ENCODE measurements at regions not wholly inside any gene's neighbourhood (a gene's known extent, or its start where the extent isn't known, plus 50 kb on each side); places are given as distances from the start of the nearest gene placed in this dataset.

DNA sequence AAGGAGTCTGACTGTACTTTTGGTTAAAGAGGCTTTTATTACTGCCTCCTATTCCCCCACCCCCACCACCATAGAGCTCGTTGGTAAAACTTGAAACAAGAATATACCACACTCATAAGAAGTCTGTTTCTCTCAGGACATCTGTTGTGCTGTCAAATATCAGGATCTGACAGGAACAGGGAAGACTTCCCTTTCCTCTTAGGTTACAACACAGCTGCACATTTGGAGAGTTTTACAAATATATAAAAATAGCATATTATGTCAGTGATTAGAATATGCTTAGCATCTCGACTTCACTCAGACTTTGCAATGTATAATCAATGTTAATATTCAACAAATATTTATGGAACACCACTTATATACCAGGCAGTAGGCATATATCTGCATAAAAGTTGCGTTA lies 439.6 kb upstream of the REG3G start:
- H3K4me3 ChIP-seq (ENCODE audit: low read length) = no peak overlapping the region
- TF ChIP-seq, protein P1, sequence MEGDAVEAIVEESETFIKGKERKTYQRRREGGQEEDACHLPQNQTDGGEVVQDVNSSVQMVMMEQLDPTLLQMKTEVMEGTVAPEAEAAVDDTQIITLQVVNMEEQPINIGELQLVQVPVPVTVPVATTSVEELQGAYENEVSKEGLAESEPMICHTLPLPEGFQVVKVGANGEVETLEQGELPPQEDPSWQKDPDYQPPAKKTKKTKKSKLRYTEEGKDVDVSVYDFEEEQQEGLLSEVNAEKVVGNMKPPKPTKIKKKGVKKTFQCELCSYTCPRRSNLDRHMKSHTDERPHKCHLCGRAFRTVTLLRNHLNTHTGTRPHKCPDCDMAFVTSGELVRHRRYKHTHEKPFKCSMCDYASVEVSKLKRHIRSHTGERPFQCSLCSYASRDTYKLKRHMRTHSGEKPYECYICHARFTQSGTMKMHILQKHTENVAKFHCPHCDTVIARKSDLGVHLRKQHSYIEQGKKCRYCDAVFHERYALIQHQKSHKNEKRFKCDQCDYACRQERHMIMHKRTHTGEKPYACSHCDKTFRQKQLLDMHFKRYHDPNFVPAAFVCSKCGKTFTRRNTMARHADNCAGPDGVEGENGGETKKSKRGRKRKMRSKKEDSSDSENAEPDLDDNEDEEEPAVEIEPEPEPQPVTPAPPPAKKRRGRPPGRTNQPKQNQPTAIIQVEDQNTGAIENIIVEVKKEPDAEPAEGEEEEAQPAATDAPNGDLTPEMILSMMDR (conservative IDR thresholded peaks at IDR 0.05; ENCODE audit: low read depth, low read length) = no peak

DNA sequence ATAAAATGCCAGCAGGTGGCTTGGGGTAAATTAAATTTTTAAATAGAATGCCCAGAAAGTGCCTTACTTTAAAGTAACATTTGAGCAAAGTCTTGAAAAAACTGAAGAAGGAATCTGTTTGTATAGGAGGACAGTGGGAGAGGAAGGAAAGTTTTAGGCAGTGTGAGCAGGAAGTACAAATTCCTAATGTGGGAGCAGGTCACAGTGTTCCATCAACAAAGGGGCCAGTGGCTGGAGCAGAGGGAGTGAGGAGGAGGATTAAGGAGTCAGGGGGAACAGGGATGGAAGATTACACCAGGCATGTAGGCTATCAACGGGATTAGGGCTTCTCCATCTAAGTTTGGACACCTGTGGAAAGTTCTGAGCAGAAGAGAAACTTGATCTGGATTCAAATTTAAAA lies 439.2 kb upstream of the REG3G start:
- no peak for DNase-seq (ENCODE audit: low read depth)

More for the DNA sequence above, 439.6 kb upstream of the REG3G start:
- no peak for DNase-seq (ENCODE audit: low read depth)

DNA sequence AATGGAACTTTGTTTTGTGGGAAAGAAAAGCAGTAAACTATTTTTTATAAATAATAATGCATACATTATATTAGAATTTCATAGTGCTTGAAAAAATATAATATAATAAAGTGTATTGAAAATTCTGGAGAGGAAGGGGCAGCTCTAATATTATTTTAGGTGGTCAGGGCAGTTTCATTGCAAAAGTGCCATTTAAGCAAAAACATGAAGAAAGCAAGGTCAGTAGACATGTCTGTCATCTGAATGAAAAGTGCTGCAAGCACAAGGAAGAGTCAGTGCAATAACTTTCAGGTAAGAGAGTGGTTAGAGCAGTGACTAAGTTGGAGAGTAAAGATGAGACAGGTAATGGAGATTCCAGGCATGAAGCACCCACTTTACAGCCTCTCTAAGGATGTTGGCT lies 435.6 kb upstream of the REG3G start:
- TF ChIP-seq, protein P1 (conservative IDR thresholded peaks at IDR 0.05; ENCODE audit: low read depth, low read length) = no peak

More for the DNA sequence above, 439.2 kb upstream of the REG3G start:
- H3K4me3 ChIP-seq (ENCODE audit: low read length) = no peak overlapping the region
- TF ChIP-seq, protein P1 (conservative IDR thresholded peaks at IDR 0.05; ENCODE audit: low read depth, low read length) = no peak

DNA sequence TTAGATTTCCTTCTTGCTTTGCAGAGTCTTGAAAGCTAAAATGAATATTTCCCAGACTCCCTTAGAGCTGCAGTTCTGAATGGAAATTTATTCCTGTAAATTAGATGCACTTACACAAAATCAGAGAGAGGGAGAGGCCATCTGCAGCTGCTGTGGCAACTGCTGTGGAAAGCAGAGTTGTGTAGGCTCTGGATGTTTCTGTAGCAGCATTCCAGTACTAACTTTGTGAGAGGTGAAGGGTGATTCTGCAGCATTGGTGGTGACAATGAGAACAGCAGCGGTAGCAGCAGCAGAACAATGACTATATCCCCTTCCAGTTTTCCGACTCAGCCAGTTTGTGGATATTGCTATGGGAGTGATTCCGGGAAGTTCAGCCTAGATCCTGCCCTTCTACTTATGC lies 433.0 kb upstream of the REG3G start:
- DNase-seq (ENCODE audit: low read depth) = no peak
- no peak overlapping the region for H3K4me3 ChIP-seq (ENCODE audit: low read length)
- TF ChIP-seq, protein P1 (conservative IDR thresholded peaks at IDR 0.05; ENCODE audit: low read depth, low read length) = no peak

More for the DNA sequence above, 435.6 kb upstream of the REG3G start:
- DNase-seq (ENCODE audit: low read depth) = no peak
- H3K4me3 ChIP-seq (ENCODE audit: low read length) = no peak overlapping the region

DNA sequence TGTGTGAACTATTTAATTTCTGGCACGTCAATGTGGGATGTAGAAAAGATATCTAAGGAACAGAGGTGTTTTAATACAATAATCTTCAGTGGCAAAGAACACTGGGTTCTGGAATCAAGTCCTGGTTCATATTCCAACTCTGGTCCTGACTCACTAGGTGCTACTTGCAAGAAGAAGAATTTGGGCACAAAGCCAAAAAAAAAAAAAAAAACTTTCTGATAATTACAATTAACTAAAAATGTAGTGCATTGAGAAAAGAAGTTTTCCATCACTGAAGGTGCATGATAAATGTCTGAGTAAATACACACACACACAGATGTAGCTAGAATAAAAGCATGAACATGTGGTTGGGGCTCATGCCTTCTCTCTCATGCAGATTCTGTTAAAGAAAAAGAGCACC lies 424.4 kb upstream of the REG3G start:
- no peak overlapping the region for H3K4me3 ChIP-seq (ENCODE audit: low read length)
- DNase-seq (ENCODE audit: low read depth) = no peak
- TF ChIP-seq, protein P1 (conservative IDR thresholded peaks at IDR 0.05; ENCODE audit: low read depth, low read length) = no peak

DNA sequence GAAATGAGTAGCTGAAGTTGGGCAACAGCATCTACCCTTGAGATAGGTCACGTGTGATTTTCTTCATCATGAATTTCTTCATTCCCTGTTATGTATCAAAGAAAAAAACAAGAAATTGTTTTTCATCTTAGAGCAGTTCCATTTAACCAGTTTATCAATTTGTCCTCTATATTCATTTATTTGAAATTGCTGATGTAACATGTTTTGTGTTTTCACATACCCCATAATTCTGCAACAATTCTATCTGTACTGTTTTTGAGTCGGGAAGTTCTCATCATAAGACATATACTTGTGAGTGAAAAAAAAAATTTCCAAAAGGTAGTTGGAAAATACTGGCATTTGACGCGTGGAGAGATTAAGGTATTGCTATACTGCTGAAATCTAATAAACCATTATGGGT lies 422.6 kb upstream of the REG3G start:
- no peak overlapping the region for H3K4me3 ChIP-seq (ENCODE audit: low read length)
- DNase-seq (ENCODE audit: low read depth) = no peak
- TF ChIP-seq, protein P1 (conservative IDR thresholded peaks at IDR 0.05; ENCODE audit: low read depth, low read length) = no peak

DNA sequence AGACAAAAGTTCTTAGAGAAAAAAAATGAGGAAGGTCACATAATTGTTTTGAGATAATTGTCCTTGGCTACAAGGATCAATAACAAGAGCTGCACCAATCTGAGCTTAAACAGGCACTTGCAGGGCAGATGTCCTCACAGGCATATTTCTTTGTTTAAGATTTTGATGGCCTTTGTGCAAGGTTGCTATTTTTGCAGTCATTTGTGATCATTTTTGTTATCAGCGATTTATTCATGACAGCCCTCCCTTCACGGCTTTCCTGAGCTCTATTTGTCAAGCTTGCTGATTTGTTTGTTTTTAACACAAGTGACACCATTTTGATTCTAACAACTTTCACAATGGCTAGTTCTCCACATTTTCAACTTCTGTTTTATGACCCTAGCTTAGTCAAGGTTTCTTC lies 418.6 kb upstream of the REG3G start:
- no peak for DNase-seq (ENCODE audit: low read depth)
- TF ChIP-seq, protein P1 (conservative IDR thresholded peaks at IDR 0.05; ENCODE audit: low read depth, low read length) = no peak
- no peak overlapping the region for H3K4me3 ChIP-seq (ENCODE audit: low read length)
